CD4-positive, alpha-beta T cell treated with Interleukin-17A for 1 hour (primary cell): ENCODE measurements at regions not wholly inside any gene's neighbourhood (a gene's known extent, or its start where the extent isn't known, plus 50 kb on each side); places are given as distances from the start of the nearest gene placed in this dataset.
"Not testable (repeated sequence)": the region's sequence is repeated elsewhere in the genome, so short reads cannot be mapped to it uniquely, and the experiment has no call there.

Experiments used
- DNase-seq: peaks from one replicate; pipeline ENCODE4 v3.0.0-alpha.2; 2020

DNA sequence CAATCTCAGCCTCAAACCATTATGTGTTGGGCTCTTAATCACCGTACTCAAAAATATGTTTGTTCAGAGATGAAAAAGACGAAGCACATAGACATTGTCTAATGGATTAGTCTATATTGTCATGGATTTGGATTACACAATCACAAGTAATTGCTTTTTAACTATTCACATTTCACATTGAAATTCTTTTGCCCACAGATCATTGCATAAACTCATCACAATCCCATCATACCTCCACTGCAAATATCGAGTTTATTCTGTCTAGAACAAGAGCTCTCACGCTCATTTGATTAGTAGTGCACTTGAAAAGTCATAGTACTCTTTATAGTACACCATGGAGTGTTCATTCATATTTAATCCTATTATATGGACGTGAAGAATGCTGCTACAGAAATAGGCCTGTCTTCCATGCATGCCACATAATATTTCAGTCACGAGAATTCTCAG lies 97.9 kb upstream of the SOX11 start:
- no peak for DNase-seq

DNA sequence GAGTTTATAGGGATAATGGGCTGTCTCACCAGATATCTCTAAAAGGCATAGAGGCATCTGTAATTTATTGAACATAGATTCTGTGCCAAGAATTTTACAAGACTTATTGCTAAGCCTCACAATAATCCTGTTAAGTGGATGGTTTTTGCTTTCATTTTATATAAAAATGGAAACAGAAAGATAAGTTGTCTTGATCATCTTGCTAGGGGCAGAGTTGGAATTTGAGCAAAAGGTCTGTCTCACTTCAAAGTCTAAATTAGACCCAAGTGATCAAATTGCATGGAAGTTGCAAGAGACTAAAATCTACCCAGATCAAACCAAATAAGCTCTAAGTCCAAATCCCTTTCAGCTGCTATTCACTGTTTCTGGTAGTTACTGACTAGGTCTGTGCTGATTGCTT lies 95.3 kb upstream of the SOX11 start:
- DNase-seq, result no peak

DNA sequence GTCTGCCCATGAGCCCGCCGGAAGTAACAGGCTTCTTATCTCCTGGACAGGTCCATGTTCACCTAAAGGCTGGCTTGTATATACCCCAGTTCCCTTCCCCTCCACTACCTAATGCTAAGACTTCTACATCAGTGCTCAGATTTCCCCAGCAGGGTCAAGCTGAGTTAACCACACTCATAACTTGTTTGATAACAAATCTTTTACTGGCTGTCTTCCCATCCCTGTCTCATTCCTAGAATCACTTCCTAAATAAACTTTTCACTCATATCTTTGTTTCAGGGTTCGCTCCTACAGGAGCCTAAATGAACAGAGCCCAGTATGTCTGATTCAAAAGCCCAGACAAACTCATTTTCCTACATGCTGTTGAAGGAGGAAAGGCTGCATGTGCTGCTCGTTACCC lies 94.0 kb upstream of the SOX11 start:
- no peak for DNase-seq

DNA sequence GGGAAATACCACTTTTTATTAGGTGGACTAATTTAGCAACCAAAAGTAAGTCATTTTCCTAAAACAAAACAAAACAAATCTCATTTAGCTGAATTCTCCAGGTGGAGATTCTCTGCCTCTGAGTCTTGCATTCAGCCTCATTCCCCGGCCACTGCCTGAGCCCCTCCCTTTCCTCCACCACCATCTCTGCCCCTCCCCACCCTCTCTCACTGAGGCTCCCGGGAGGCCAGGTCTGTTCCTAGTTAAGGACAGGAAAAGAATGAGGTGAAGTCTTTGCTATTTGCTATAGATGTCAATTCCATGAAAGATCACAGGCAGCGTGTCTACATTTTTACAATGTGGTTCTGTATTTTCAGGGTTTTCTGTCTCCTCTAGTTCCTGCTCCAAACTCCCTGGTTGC lies 83.0 kb upstream of the SOX11 start:
- no peak for DNase-seq

DNA sequence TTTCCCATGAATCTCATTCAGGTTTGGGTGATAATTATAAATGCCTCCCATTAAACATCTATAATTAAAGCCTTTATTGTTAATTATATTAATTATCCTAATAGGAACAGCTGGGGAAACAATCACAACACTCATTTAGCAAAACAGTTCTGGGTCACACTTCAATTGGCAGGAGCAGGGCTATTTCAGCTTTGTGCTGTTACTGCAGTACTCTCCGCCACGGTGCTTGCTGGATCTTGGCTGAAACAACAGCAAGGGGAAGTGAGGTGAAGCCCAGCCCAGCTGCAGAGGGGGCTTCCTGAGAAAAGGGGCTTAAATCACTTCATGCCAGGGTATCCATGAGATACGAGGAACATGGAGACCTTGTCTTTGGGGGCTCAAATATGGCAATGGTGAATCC lies 79.5 kb upstream of the SOX11 start:
- no peak for DNase-seq

DNA sequence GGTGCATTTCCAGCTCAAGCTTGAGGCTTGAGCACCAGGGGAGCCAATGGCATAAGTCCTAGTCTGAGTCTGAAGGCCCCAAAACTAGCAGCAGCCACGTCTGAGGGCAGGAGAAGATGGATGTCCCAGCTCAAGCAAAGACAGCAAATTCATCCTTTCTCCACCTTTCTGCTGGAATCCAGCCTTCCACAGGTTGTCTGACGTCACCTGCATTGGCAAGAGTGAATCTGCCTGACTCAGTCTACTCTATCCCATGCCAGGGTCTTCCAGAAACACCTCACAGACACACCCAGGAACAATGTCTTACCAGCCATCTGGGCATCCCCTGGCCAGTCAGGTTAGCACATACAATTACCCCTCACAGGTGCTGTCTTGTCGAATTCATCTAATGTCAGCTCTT lies 76.2 kb upstream of the SOX11 start:
- no peak for DNase-seq

DNA sequence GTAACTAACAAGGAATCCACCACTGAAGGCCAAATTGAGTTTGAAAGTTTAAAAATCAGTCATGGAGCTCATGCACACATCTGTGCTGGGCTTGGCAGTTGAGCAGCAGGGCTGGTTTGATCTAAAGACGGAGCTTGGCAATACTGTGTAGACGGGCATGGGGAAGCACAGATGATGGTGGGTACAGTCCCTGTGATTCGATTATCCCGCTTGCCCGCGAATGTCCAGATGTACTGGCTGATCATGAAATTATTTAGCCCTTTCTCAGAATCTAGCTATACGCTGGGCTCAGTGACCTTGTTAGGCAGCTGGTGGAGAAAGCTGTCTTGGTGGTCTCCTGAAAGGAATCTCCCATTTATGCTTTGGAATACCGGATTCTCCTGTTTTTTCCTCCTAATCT lies 74.8 kb upstream of the SOX11 start:
- no peak for DNase-seq

DNA sequence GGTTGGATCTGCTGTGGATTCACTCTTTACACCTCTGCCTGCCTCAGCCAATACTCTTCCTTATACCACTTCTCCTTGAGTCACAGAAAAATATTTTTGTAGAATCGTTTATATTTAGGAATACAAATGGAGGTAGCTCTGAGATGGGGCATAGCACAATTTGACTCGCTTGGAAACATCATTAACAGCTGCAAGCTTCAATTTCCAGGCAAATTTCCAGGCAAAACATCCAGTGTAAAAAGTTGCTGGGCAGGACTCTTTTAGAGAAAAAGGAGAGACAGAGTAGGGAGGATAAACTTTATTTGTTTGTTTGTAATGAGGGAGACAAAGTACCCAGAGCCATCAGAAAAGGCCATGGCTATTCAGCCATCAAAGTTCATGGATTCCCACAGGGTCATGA lies 74.4 kb upstream of the SOX11 start:
- DNase-seq, result no peak

DNA sequence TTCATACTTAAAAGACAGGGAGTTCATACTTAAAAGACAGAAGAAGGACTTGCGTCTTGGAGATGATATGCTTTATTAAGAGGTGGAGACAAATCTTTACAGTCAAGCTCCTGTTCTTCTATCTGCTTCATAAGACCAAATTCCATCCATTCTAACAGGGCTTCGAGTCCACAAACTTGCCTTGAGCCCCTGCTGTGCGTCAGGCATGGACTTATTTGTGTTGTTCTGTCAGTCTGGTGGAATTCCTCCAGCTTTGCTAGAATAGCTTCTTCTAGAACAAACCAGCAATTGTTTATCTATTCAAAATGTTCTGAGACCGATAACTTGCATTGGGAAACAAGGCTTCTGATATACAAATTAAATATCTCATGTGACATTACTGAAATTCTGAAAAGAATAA lies 73.9 kb upstream of the SOX11 start:
- no peak for DNase-seq

DNA sequence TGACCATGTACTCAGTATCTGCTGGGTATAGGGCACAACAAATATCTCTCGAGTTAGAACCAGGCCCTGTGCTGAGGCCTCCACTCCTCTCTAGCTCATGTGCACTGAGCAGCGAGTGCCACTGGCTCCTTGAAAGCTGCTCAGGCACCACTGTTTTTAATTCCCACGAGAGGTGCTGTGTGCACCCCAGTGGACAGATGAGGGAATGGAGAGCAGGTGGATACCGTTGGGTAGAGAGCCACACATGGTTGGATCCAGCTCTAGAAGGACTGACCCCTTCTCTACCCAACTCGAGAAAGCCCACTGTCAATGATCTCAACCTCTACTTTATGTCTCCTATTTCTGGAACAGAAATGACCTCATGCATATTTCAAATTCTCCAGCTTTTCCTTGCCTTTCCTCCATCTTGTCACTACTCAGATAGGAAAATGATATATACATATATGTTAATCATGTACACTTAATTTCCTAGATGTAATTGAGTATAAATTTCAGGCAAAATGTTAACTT lies 66.6 kb upstream of the SOX11 start:
- DNase-seq, result not testable (repeated sequence)

DNA sequence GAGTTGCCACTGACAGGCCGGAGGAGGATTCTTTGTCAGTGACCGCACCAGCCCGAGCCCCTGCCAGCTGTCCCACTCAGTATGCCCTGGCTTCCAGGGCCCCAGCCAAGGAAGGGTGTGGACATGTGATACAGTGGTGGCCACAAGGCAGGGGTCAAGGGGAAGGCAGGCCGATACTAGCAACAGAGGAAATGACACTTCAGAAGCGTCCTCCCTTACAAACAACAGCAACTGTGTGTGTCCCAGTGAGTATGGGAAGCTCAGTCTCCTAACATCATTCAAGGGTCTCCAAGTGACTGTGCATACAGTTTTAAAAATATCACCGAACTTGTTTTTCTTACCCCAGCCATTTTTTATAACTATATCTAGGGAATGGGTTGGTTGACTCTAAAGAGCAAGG lies 63.7 kb upstream of the SOX11 start:
- not testable (repeated sequence) for DNase-seq

DNA sequence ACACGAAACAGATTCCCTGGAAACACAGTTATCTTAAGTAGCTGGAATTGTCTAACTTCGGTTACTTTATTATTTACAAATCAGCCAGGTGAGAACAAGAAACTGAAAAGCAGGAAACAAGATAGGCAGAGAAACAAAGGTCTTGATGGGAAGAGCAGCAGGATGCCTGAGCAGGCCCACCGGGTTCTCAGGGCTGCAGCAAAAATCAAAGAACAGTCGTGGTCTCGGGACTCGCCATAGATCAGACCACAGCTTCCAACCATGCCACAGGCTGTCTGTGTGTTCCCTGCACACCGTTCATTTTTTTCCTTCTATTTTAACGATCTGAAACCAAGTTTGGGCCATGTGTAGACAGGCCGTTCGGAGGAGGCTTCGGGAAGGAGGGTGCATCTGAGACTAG lies 62.7 kb upstream of the SOX11 start:
- not testable (repeated sequence) for DNase-seq

DNA sequence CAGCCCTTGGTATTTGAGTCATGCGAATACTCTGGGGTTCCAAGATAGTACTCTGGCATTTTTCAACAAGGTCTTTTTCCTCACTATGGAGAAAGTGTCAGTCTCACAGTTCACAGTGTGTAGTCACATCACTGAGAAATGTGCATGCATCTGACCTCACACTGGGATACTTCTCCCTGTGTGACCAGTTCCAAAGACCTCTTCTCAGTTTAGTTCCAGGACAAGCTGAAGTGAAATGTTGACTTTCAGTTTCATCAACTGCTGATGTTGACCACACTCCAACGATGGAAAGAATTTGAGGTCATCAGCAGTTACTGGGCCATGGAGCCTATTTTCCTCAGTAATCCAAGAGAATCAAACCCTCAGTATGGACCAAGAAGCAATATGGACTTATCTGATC lies 55.1 kb upstream of the SOX11 start:
- DNase-seq, result not testable (repeated sequence)
